B cell (primary cell): ENCODE measurements at regions not wholly inside any gene's neighbourhood (a gene's known extent, or its start where the extent isn't known, plus 50 kb on each side); places are given as distances from the start of the nearest gene placed in this dataset.

Experiments used
- ATAC-seq: fragments of 200-7000 bp; cut with Tn5 transposase; one replicate; pipeline ENCODE4 v1.10.0; 2021; ENCODE audit warnings: low read depth, mild to moderate bottlenecking, moderate number of reproducible peaks, moderate library complexity
- CTCF ChIA-PET: fragments of 350-600 bp; sonication (Branson Sonifier 250); formaldehyde crosslinking; loops from one replicate; lab custom pipeline; 2021; ENCODE audit warnings: antibody characterized with exemption, inconsistent platforms; lab: Charles Lee
- POLR2A ChIA-PET: fragments of 350-600 bp; sonication (Branson Sonifier 250); formaldehyde crosslinking; loops from one replicate; lab custom pipeline; 2021; ENCODE audit warnings: antibody characterized with exemption; lab: Charles Lee
- DNase-seq: peaks from one replicate; pipeline ENCODE4 v3.0.0; 2013
- H2AFZ ChIP-seq: 2 replicates; pipeline ENCODE4 v1.6.1; 2012; ENCODE audit warnings: mild to moderate bottlenecking, low read depth, low read length; ENCODE audit not compliant: insufficient read depth, poor library complexity, severe bottlenecking
- H3K27ac ChIP-seq, 2 donors: 1 replicate in 1 of 2; 2 replicates in 1 of 2; pipeline ENCODE4 v1.5.1; 2012 to 2013; ENCODE audit warnings: low read length in 2 of 2, mild to moderate bottlenecking in 2 of 2, moderate library complexity in 1 of 2
- H3K27me3 ChIP-seq, 4 experiments: fragments of 200-600 bp in 1 of 4; sonication (generic) in 1 of 4; replicated peaks in 1 of 4; 1 replicate in 2 of 4; 2 replicates in 2 of 4; pipeline versions ENCODE4 v1.6.1 to v1.7.0; 2013 to 2016; ENCODE audit warnings: low read length in 3 of 4, mild to moderate bottlenecking in 2 of 4, mixed read lengths in 1 of 4, moderate library complexity in 1 of 4; ENCODE audit not compliant: insufficient read depth in 4 of 4, control insufficient read depth in 3 of 4; ENCODE audit errors: control extremely low read depth in 1 of 4
- H3K36me3 ChIP-seq, 2 experiments: replicated peaks in 1 of 2; 1 replicate in 1 of 2; 2 replicates in 1 of 2; pipeline versions ENCODE4 v1.6.1 to v1.7.1; 2013; ENCODE audit warnings: low read length in 1 of 2; ENCODE audit not compliant: insufficient read depth in 2 of 2, control insufficient read depth in 1 of 2; ENCODE audit errors: control extremely low read depth in 1 of 2, extremely low read depth in 1 of 2
- H3K4me1 ChIP-seq, 2 donors: fragments of 200-600 bp in 1 of 2; sonication (generic) in 1 of 2; 1 replicate in 1 of 2; 2 replicates in 1 of 2; pipeline versions ENCODE4 v1.5.1 to v1.6.1; 2013 to 2017; ENCODE audit warnings: low read length in 2 of 2; ENCODE audit not compliant: control insufficient read depth in 2 of 2, insufficient read depth in 2 of 2
- H3K4me2 ChIP-seq: replicated peaks from 2 replicates; pipeline ENCODE3; 2012; ENCODE audit warnings: mild to moderate bottlenecking, low read depth, low read length; ENCODE audit not compliant: poor library complexity, severe bottlenecking
- H3K4me3 ChIP-seq, 5 experiments: fragments of 200-600 bp in 1 of 5; sonication (generic) in 1 of 5; 1 replicate in 3 of 5; 2 replicates in 2 of 5; pipeline versions ENCODE4 v1.5.1 to v1.7.0; 2011 to 2016; ENCODE audit warnings: low read length in 4 of 5, mild to moderate bottlenecking in 4 of 5, low read depth in 2 of 5, control low read depth in 1 of 5, moderate library complexity in 1 of 5; ENCODE audit not compliant: insufficient read depth in 1 of 5; ENCODE audit errors: control extremely low read depth in 1 of 5, extremely low read depth in 1 of 5
- H3K79me2 ChIP-seq: fragments of 200-600 bp; sonication (generic); one replicate; pipeline ENCODE4 v1.6.0; 2016; ENCODE audit warnings: low read length; ENCODE audit not compliant: control insufficient read depth, insufficient read depth
- H3K9ac ChIP-seq: fragments of 200-600 bp; sonication (generic); 2 replicates; pipeline ENCODE4 v1.6.1; 2017; ENCODE audit warnings: mild to moderate bottlenecking, low read length, moderate library complexity
- H3K9me3 ChIP-seq, 3 donors: one replicate each; pipeline versions ENCODE4 v1.6.1 to v1.7.1; 2013; ENCODE audit warnings: low read length in 2 of 3; ENCODE audit not compliant: control insufficient read depth in 2 of 3, insufficient read depth in 1 of 3; ENCODE audit errors: control extremely low read depth in 1 of 3
- H4K20me1 ChIP-seq: 2 replicates; pipeline ENCODE4 v1.6.0; 2012; ENCODE audit warnings: mild to moderate bottlenecking, low read length; ENCODE audit not compliant: insufficient read depth, control insufficient read depth, poor library complexity, severe bottlenecking
- H3K27ac Mint-ChIP-seq: one replicate; pipeline ENCODE4 v1.8.0; 2021; ENCODE audit warnings: mixed read lengths
- H3K27me3 Mint-ChIP-seq: one replicate; pipeline ENCODE4 v1.8.0; 2021; ENCODE audit warnings: mixed read lengths
- H3K4me1 Mint-ChIP-seq: one replicate; pipeline ENCODE4 v1.8.0; 2021; ENCODE audit warnings: mixed read lengths
- H3K4me3 Mint-ChIP-seq: one replicate; pipeline ENCODE4 v1.8.0; 2021; ENCODE audit warnings: mixed read lengths
- H3K9me3 Mint-ChIP-seq: one replicate; pipeline ENCODE4 v1.8.0; 2022; ENCODE audit warnings: mixed read lengths; ENCODE audit not compliant: insufficient read depth
- EZH2 ChIP-seq: IDR thresholded peaks from 2 replicates; pipeline ENCODE4 v1.6.1; 2012; ENCODE audit warnings: borderline replicate concordance, low read depth, mild to moderate bottlenecking, moderate library complexity, low read length; ENCODE audit not compliant: insufficient read depth, poor library complexity, severe bottlenecking
- WGBS: methylation state at CpG from one replicate; pipeline ENCODE4 v1.1.5; 2013; ENCODE audit warnings: missing lambda C conversion rate; ENCODE audit not compliant: insufficient coverage; 5-methylcytosine and 5-hydroxymethylcytosine counted together
- intact Hi-C: fragments of 100-400 bp; cut with micrococcal nuclease; formaldehyde crosslinking; loops from one replicate; pipeline ENCODE4 v1.10.0; 2022
- TF ChIP-seq, protein P1 (sequence below): fragments of 200-600 bp; IDR thresholded peaks from one replicate; pipeline ENCODE4 v1.8.0; 2022; ENCODE audit warnings: antibody characterized with exemption, mild to moderate bottlenecking

DNA sequence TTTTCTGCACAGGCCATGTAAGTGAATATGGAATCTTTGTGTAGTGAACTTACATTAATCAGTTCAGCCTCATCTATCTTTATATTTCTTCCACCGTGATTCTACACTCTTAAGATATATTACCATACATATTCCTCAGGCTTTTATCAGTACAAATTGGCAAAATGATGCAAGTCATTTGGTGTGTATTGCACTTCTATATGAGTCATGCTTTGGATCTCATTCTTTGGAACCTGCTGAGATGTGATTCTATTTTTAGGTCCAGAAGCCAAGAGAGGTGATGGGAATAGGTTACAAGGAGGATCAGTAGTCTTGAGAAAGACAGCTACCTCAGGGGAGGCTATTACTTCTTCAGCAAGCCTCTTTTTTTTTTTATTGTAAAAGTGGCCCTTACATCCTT, 204.4 kb downstream of the ZNF330 start:
- Mint-ChIP-seq H3K4me1 (no peaks in the 10 kb centered on the region), H3K4me3 (no peak overlapping the region), H3K9me3 (peaks cover 2% of the 10 kb centered on the region), H3K27ac (no peak overlapping the region), H3K27me3 (no peaks in the 10 kb centered on the region)
- Histone ChIP-seq H2AFZ (no peak overlapping the region), H3K27me3 (no peaks in the 10 kb centered on the region), H3K4me3 (no peak overlapping the region), H3K36me3 (no peaks in the 10 kb centered on the region), H4K20me1 (no peaks in the 10 kb centered on the region), H3K27ac (no peak overlapping the region), H3K9me3 (no peaks in the 10 kb centered on the region), H3K79me2 (no peaks in the 10 kb centered on the region), H3K4me2 (no peak overlapping the region), H3K4me1 (no peaks in the 10 kb centered on the region), H3K9ac (no peak overlapping the region)
- POLR2A ChIA-PET: no interaction called here
- intact Hi-C loops: no loop called here
- CTCF ChIA-PET: no interaction called here
- no peak for ATAC-seq
- no peak for DNase-seq
- TF ChIP-seq, protein P1, sequence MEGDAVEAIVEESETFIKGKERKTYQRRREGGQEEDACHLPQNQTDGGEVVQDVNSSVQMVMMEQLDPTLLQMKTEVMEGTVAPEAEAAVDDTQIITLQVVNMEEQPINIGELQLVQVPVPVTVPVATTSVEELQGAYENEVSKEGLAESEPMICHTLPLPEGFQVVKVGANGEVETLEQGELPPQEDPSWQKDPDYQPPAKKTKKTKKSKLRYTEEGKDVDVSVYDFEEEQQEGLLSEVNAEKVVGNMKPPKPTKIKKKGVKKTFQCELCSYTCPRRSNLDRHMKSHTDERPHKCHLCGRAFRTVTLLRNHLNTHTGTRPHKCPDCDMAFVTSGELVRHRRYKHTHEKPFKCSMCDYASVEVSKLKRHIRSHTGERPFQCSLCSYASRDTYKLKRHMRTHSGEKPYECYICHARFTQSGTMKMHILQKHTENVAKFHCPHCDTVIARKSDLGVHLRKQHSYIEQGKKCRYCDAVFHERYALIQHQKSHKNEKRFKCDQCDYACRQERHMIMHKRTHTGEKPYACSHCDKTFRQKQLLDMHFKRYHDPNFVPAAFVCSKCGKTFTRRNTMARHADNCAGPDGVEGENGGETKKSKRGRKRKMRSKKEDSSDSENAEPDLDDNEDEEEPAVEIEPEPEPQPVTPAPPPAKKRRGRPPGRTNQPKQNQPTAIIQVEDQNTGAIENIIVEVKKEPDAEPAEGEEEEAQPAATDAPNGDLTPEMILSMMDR: no peak
- no peak for TF ChIP-seq EZH2
- no CpG with 5 or more reads among the region's 1 CpG for WGBS

DNA sequence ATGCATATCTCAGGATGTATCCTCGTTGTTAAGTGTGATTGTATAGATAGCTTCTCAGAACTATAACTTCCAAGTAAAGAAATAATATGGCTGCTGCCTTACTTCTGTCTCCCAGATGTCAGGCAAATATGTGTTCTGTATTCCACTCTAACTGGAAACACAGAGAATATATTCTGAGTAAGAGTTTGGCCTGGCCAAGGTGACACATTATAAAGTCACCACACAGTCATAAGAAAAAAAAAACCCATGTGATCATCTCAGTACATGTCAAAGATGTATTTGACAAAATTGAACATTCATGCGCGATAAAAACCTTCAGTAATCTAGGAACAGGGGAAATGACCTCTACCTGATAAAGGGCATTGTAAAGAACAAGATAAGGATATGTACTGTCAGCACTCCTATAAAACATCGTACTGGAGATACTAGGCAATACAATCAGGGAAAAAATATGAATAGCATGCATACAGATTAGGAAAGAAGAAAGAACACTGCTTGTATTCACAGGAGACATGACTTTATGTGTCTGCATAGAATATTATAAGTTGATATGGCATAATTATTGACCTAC, 207.1 kb downstream of the ZNF330 start:
- H3K27ac Mint-ChIP-seq: no peak overlapping the region
- no peak overlapping the region for H3K9ac ChIP-seq
- H3K4me3 ChIP-seq: no peak overlapping the region
- no CpG with 5 or more reads among the region's 4 CpGs for WGBS
- DNase-seq: no peak
- H3K4me1 ChIP-seq: no peaks in the 10 kb centered on the region
- intact Hi-C loops: no loop called here
- H3K36me3 ChIP-seq: no peaks in the 10 kb centered on the region
- POLR2A ChIA-PET: no interaction called here
- no peak overlapping the region for H3K4me3 Mint-ChIP-seq
- CTCF ChIA-PET: no interaction called here
- no peak overlapping the region for H2AFZ ChIP-seq
- no peak overlapping the region for H3K27ac ChIP-seq
- ATAC-seq: no peak
- H3K27me3 Mint-ChIP-seq: no peaks in the 10 kb centered on the region
- H3K79me2 ChIP-seq: no peaks in the 10 kb centered on the region
- H3K9me3 Mint-ChIP-seq: peaks cover 2% of the 10 kb centered on the region
- no peaks in the 10 kb centered on the region for H3K27me3 ChIP-seq
- H4K20me1 ChIP-seq: no peaks in the 10 kb centered on the region
- TF ChIP-seq, protein P1: no peak
- no peak for TF ChIP-seq EZH2
- H3K4me1 Mint-ChIP-seq: no peaks in the 10 kb centered on the region
- H3K4me2 ChIP-seq: no peak overlapping the region
- no peaks in the 10 kb centered on the region for H3K9me3 ChIP-seq
